Lower lobe of right lung (tissue), 2 donors: ENCODE measurements at regions not wholly inside any gene's neighbourhood (a gene's known extent, or its start where the extent isn't known, plus 50 kb on each side); places are given as distances from the start of the nearest gene placed in this dataset.

ENCODE experiments used
- ATAC-seq, 2 donors: fragments of 200-7000 bp; cut with Tn5 transposase; one replicate each; pipeline ENCODE4 v1.9.1; 2020 to 2022; ENCODE audit warnings: mild to moderate bottlenecking in 2 of 2, moderate library complexity in 2 of 2
- DNase-seq: peaks from one replicate; pipeline ENCODE4 v3.0.0-alpha.2; 2020
- H3K27ac ChIP-seq: fragments of 200-600 bp; one replicate; pipeline ENCODE4 v1.8.0; 2022
- H3K27me3 ChIP-seq: fragments of 200-600 bp; one replicate; pipeline ENCODE4 v1.8.0; 2022; ENCODE audit warnings: low read depth
- H3K36me3 ChIP-seq: fragments of 200-600 bp; one replicate; pipeline ENCODE4 v1.8.0; 2022; ENCODE audit warnings: mild to moderate bottlenecking
- H3K4me1 ChIP-seq: fragments of 200-600 bp; one replicate; pipeline ENCODE4 v1.8.0; 2022
- H3K4me3 ChIP-seq: fragments of 200-600 bp; one replicate; pipeline ENCODE4 v1.8.0; 2022; ENCODE audit warnings: mild to moderate bottlenecking
- H3K9me3 ChIP-seq: fragments of 200-600 bp; one replicate; pipeline ENCODE4 v1.8.0; 2022
- CTCF ChIP-seq: fragments of 200-600 bp; IDR thresholded peaks from one replicate; pipeline ENCODE4 v1.8.0; 2022; ENCODE audit warnings: antibody characterized with exemption, mild to moderate bottlenecking
- intact Hi-C: fragments of 100-400 bp; cut with DNase I; formaldehyde crosslinking; loops from one replicate; pipeline ENCODE4 v1.11.0; 2022
- donor health status: DM: no; HTN: yes; CAD: no; lungs with severe emphysema.

- no peak overlapping the region for H3K4me3 ChIP-seq
- intact Hi-C loops, result no loop called here
- no peaks in the 10 kb centered on the region for H3K27me3 ChIP-seq
- no peak for TF ChIP-seq CTCF
- no peaks in the 10 kb centered on the region for H3K36me3 ChIP-seq
- no peak for ATAC-seq
- no peak overlapping the region for H3K27ac ChIP-seq
- no peaks in the 10 kb centered on the region for H3K9me3 ChIP-seq
- DNase-seq, result no peak
- H3K4me1 ChIP-seq, result no peaks in the 10 kb centered on the region
These were observed 1162.9 kb upstream of the WWC1 start for GRCh38 chr5:167128581-167128980.

GRCh38 chr5:167140548-167141291 lies 1150.7 kb upstream of the WWC1 start:
- intact Hi-C loops, result no loop called here
- DNase-seq (no peak), ATAC-seq (no peak)
- Histone ChIP-seq H3K27me3 (no peaks in the 10 kb centered on the region), H3K36me3 (no peaks in the 10 kb centered on the region), H3K9me3 (no peaks in the 10 kb centered on the region), H3K27ac (no peak overlapping the region), H3K4me1 (no peaks in the 10 kb centered on the region), H3K4me3 (no peak overlapping the region)
- TF ChIP-seq CTCF, result no peak

GRCh38 chr5:167143716-167144115 lies 1147.7 kb upstream of the WWC1 start:
- no peaks in the 10 kb centered on the region for H3K27me3 ChIP-seq
- TF ChIP-seq CTCF, result no peak
- H3K4me1 ChIP-seq, result no peaks in the 10 kb centered on the region
- intact Hi-C loops, result no loop called here
- H3K36me3 ChIP-seq, result no peaks in the 10 kb centered on the region
- no peak overlapping the region for H3K27ac ChIP-seq
- no peak for ATAC-seq
- H3K4me3 ChIP-seq, result no peak overlapping the region
- DNase-seq, result no peak
- H3K9me3 ChIP-seq, result no peaks in the 10 kb centered on the region

- intact Hi-C loops, result no loop called here
- ATAC-seq, result no peak
- no peaks in the 10 kb centered on the region for H3K4me1 ChIP-seq
These were observed 1145.6 kb upstream of the WWC1 start for GRCh38 chr5:167145841-167146240.

GRCh38 chr5:167147879-167148278 lies 1143.6 kb upstream of the WWC1 start:
- TF ChIP-seq CTCF, result no peak
- intact Hi-C loops, result no loop called here

More at GRCh38 chr5:167145841-167146240, 1145.6 kb upstream of the WWC1 start:
- Histone ChIP-seq H3K4me3 (no peak overlapping the region), H3K36me3 (no peaks in the 10 kb centered on the region), H3K27me3 (no peaks in the 10 kb centered on the region), H3K9me3 (no peaks in the 10 kb centered on the region), H3K27ac (no peak overlapping the region)
- no peak for TF ChIP-seq CTCF
- DNase-seq, result no peak

More at GRCh38 chr5:167147879-167148278, 1143.6 kb upstream of the WWC1 start:
- ATAC-seq (no peak), DNase-seq (no peak)
- H3K4me1 ChIP-seq, result no peaks in the 10 kb centered on the region
- H3K9me3 ChIP-seq, result no peaks in the 10 kb centered on the region
- H3K27me3 ChIP-seq, result no peaks in the 10 kb centered on the region
- H3K4me3 ChIP-seq, result no peak overlapping the region
- H3K27ac ChIP-seq, result no peak overlapping the region
- no peaks in the 10 kb centered on the region for H3K36me3 ChIP-seq
